ENCODE measurements at regions not wholly inside any gene's neighbourhood (a gene's known extent, or its start where the extent isn't known, plus 50 kb on each side); places are given as distances from the start of the nearest gene placed in this dataset.

DNA sequence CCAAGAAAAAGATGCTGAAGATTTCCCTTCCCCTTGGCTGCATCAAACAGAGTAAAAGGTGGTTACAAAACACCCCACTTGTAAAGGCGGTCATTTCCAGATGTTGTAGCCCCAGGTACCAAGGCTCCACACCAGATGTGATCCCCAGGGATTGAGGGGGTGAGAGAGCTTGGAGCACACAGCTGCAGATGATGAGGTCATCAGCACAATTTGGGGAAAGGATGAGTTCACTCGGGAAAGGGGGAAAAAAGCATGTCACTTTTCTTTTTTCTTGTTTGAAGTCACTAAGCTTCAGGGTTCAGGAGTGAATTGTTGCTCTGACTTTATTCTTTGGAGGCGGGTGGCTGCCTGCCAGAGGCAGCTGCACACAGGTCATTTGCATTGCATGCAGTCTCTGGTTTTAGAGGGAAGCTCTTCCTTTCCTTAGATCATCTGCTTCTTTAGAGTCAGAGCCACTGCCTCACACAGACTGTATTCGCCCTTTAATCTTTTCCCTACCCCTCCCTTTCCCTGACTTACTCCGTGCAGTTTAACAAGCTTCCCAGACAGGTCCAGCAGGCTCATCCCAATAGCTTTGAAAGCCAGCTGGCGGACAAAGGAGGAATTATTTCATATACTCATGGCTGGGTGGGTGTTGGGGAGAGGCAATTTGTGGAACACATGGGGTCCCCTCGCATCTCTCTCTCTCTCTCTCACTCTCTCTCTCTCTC is 409.3 kb upstream of the SLC24A2 start:
- Histone ChIP-seq H3K9ac (ENCODE audit: low read length) (no peak overlapping the region), H3K36me3 (ENCODE audit: insufficient read depth, low read length) (no peaks in the 10 kb centered on the region), H3K27me3 (ENCODE audit: insufficient read depth, low read length) (no peaks in the 10 kb centered on the region), H4K20me1 (ENCODE audit: insufficient read depth, low read length) (no peaks in the 10 kb centered on the region), H3K9me2 (ENCODE audit: low read depth, low read length) (no peaks in the 10 kb centered on the region), H3F3A (ENCODE audit: insufficient read depth, low read length) (no peaks in the 10 kb centered on the region), H3K4me2 (ENCODE audit: low read length) (no peak overlapping the region), H3K4me1 (ENCODE audit: insufficient read depth, low read length, severe bottlenecking) (no peaks in the 10 kb centered on the region), H3K79me2 (ENCODE audit: insufficient read depth, low read length) (no peaks in the 10 kb centered on the region), H3K4me3 (ENCODE audit: low read depth, low read length, poor library complexity, severe bottlenecking) (no peak overlapping the region), H3K27ac (ENCODE audit: low read depth, low read length, poor library complexity, severe bottlenecking) (no peak overlapping the region), H3K9me3 (ENCODE audit: low read length) (0 out of 2 replicates have a peak, but pooled peaks cover 2% of the 10 kb centered on the region), H2AFZ (ENCODE audit: low read length) (no peak overlapping the region)
- TF ChIP-seq, protein P1, sequence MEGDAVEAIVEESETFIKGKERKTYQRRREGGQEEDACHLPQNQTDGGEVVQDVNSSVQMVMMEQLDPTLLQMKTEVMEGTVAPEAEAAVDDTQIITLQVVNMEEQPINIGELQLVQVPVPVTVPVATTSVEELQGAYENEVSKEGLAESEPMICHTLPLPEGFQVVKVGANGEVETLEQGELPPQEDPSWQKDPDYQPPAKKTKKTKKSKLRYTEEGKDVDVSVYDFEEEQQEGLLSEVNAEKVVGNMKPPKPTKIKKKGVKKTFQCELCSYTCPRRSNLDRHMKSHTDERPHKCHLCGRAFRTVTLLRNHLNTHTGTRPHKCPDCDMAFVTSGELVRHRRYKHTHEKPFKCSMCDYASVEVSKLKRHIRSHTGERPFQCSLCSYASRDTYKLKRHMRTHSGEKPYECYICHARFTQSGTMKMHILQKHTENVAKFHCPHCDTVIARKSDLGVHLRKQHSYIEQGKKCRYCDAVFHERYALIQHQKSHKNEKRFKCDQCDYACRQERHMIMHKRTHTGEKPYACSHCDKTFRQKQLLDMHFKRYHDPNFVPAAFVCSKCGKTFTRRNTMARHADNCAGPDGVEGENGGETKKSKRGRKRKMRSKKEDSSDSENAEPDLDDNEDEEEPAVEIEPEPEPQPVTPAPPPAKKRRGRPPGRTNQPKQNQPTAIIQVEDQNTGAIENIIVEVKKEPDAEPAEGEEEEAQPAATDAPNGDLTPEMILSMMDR (IDR thresholded peaks at IDR 0.05; ENCODE audit: low read length) = no peak
- no peak for TF ChIP-seq EZH2 (IDR thresholded peaks at IDR 0.05; ENCODE audit: borderline replicate concordance, low read length)

DNA sequence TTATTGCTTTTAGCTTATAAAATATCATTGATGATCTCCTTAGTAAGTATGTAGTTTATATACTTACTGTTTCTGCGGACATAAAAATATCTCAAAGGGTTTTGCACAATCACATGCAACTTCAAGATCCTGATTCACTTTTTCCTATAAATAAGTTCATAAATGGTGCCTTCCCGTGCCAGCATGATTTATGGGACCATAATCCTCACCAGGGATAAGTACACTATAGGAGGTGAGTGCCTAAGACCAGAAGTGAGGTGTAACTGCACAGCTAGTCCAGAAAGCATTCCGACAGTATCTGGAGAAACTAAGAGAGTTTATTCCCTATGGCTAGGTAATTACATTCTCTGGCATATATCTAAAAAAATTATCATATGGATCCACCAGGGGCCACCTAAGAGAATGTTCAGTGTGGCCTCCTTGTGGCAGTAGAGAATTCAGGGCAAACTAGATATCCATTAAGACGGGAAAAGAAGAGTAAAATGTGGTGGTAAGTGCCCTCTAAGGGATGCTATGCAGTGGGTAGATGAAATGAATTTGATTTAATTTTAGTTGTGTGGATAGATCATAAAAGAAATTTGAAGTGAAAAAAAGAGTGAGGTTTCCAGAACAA is 402.5 kb upstream of the SLC24A2 start:
- Histone ChIP-seq H3K4me1 (ENCODE audit: insufficient read depth, low read length, severe bottlenecking) (no peaks in the 10 kb centered on the region), H3K36me3 (ENCODE audit: insufficient read depth, low read length) (no peaks in the 10 kb centered on the region), H3K4me2 (ENCODE audit: low read length) (no peak overlapping the region), H3K9ac (ENCODE audit: low read length) (no peak overlapping the region), H3F3A (ENCODE audit: insufficient read depth, low read length) (no peaks in the 10 kb centered on the region), H3K27ac (ENCODE audit: low read depth, low read length, poor library complexity, severe bottlenecking) (no peak overlapping the region), H3K9me2 (ENCODE audit: low read depth, low read length) (no peaks in the 10 kb centered on the region), H2AFZ (ENCODE audit: low read length) (no peak overlapping the region), H3K4me3 (ENCODE audit: low read depth, low read length, poor library complexity, severe bottlenecking) (no peak overlapping the region), H3K9me3 (ENCODE audit: low read length) (0 out of 2 replicates have a peak, but pooled peaks cover 2% of the 10 kb centered on the region), H3K27me3 (ENCODE audit: insufficient read depth, low read length) (no peaks in the 10 kb centered on the region), H4K20me1 (ENCODE audit: insufficient read depth, low read length) (no peaks in the 10 kb centered on the region), H3K79me2 (ENCODE audit: insufficient read depth, low read length) (no peaks in the 10 kb centered on the region)
- TF ChIP-seq EZH2 (IDR thresholded peaks at IDR 0.05; ENCODE audit: borderline replicate concordance, low read length) = no peak
- TF ChIP-seq, protein P1 (IDR thresholded peaks at IDR 0.05; ENCODE audit: low read length) = no peak

DNA sequence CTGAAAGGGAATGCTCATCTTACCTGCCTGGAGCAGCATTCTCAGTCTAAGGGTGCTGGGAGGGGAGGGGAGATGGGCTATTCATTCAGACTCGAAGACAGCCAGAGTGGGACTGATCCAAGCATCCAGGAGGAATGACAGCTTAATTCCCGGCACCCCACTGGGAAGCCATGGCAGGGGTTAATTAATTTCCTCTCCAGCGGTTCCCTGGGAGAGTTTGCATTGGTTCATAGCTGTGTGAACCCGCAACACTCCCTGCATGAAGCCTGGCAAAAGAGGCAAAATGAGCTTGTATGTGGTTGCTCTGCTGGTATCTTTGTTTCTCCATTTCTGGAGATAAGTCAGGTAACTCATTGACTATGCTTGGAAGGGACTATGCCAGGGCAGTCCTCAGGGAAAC is 401.0 kb upstream of the SLC24A2 start:
- H3K4me2 ChIP-seq (ENCODE audit: low read length) = no peak overlapping the region
- H3K9me2 ChIP-seq (ENCODE audit: low read depth, low read length) = no peaks in the 10 kb centered on the region
- H3K79me2 ChIP-seq (ENCODE audit: insufficient read depth, low read length) = no peaks in the 10 kb centered on the region
- H3K27ac ChIP-seq (ENCODE audit: low read depth, low read length, poor library complexity, severe bottlenecking) = no peak overlapping the region
- H3K4me1 ChIP-seq (ENCODE audit: insufficient read depth, low read length, severe bottlenecking) = no peaks in the 10 kb centered on the region
- H3F3A ChIP-seq (ENCODE audit: insufficient read depth, low read length) = no peaks in the 10 kb centered on the region
- no peak overlapping the region for H3K9ac ChIP-seq (ENCODE audit: low read length)
- no peaks in the 10 kb centered on the region for H4K20me1 ChIP-seq (ENCODE audit: insufficient read depth, low read length)
- no peak overlapping the region for H3K4me3 ChIP-seq (ENCODE audit: low read depth, low read length, poor library complexity, severe bottlenecking)
- H3K9me3 ChIP-seq (ENCODE audit: low read length) = no peaks in the 10 kb centered on the region
- H3K36me3 ChIP-seq (ENCODE audit: insufficient read depth, low read length) = no peaks in the 10 kb centered on the region
- no peaks in the 10 kb centered on the region for H3K27me3 ChIP-seq (ENCODE audit: insufficient read depth, low read length)
- no peak for TF ChIP-seq EZH2 (IDR thresholded peaks at IDR 0.05; ENCODE audit: borderline replicate concordance, low read length)
- TF ChIP-seq, protein P1 (IDR thresholded peaks at IDR 0.05; ENCODE audit: low read length) = no peak
- no peak overlapping the region for H2AFZ ChIP-seq (ENCODE audit: low read length)
